ENCODE measurements at regions not wholly inside any gene's neighbourhood (a gene's known extent, or its start where the extent isn't known, plus 50 kb on each side); places are given as distances from the start of the nearest gene placed in this dataset.
"Not testable (repeated sequence)": the region's sequence is repeated elsewhere in the genome, so short reads cannot be mapped to it uniquely, and the experiment has no call there.

- DNase-seq; intact Hi-C loops (cut with DNase I, micrococcal nuclease); ATAC-seq: not testable (repeated sequence)
Measured at GRCh38 chr1:101504106-101504505, 267.3 kb downstream of the S1PR1 start.

GRCh38 chr1:101505240-101505639 is 268.4 kb downstream of the S1PR1 start:
- intact Hi-C loops (cut with DNase I, micrococcal nuclease); DNase-seq; ATAC-seq: not testable (repeated sequence)

GRCh38 chr1:101506541-101507164 is 269.8 kb downstream of the S1PR1 start:
- peak in 1 of 2 donors; percentile 7 for DNase-seq
- intact Hi-C loops (cut with DNase I, micrococcal nuclease): no loop called here
- peak; percentile 56 for ATAC-seq

GRCh38 chr1:101507547-101507971 is 270.7 kb downstream of the S1PR1 start:
- intact Hi-C loops (cut with DNase I, micrococcal nuclease): no loop called here
- DNase-seq (no peak), ATAC-seq (no peak)

- DNase-seq: no peak
- intact Hi-C loops (cut with DNase I, micrococcal nuclease): no loop called here
- ATAC-seq: no peak
Measured at GRCh38 chr1:101508913-101509312, 272.1 kb downstream of the S1PR1 start.

- intact Hi-C loops (cut with DNase I, micrococcal nuclease): no loop called here
- ATAC-seq (no peak), DNase-seq (no peak)
Measured at GRCh38 chr1:101509370-101509769, 272.6 kb downstream of the S1PR1 start.

GRCh38 chr1:101511202-101511891 is 274.5 kb downstream of the S1PR1 start:
- intact Hi-C loops (cut with DNase I, micrococcal nuclease): no loop called here
- no peak for DNase-seq
- peak; percentile 66 for ATAC-seq

- intact Hi-C loops (cut with DNase I, micrococcal nuclease): no loop called here
- ATAC-seq: peak; percentile 80
- no peak for DNase-seq
Measured at GRCh38 chr1:101520302-101520701, 283.5 kb downstream of the S1PR1 start.

GRCh38 chr1:101522486-101522885 is 285.7 kb downstream of the S1PR1 start:
- intact Hi-C loops (cut with DNase I, micrococcal nuclease): no loop called here
- DNase-seq (no peak), ATAC-seq (no peak)

- ATAC-seq: no peak
- DNase-seq: no peak
- intact Hi-C loops (cut with DNase I, micrococcal nuclease): no loop called here
Measured at GRCh38 chr1:101526813-101527212, 290.0 kb downstream of the S1PR1 start.

- intact Hi-C loops (cut with DNase I, micrococcal nuclease): no loop called here
- no peak for ATAC-seq
- no peak for DNase-seq
Measured at GRCh38 chr1:101532377-101532776, 295.6 kb downstream of the S1PR1 start.

GRCh38 chr1:101540161-101540560 is 303.3 kb downstream of the S1PR1 start:
- intact Hi-C loops (cut with DNase I, micrococcal nuclease): no loop called here
- no peak for ATAC-seq
- no peak for DNase-seq

GRCh38 chr1:101546885-101547284 is 310.1 kb downstream of the S1PR1 start:
- no peak for ATAC-seq
- intact Hi-C loops (cut with DNase I, micrococcal nuclease): no loop called here
- no peak for DNase-seq

GRCh38 chr1:101547357-101547756 is 310.5 kb downstream of the S1PR1 start:
- intact Hi-C loops (cut with DNase I, micrococcal nuclease): no loop called here
- no peak for DNase-seq
- ATAC-seq: no peak

GRCh38 chr1:101548376-101548775 is 311.6 kb downstream of the S1PR1 start:
- no peak for ATAC-seq
- DNase-seq: no peak
- intact Hi-C loops (cut with DNase I, micrococcal nuclease): no loop called here

GRCh38 chr1:101550581-101550980 is 313.8 kb downstream of the S1PR1 start:
- ATAC-seq: no peak
- intact Hi-C loops (cut with DNase I, micrococcal nuclease): no loop called here
- no peak for DNase-seq

- intact Hi-C loops (cut with DNase I, micrococcal nuclease): no loop called here
- DNase-seq (peak in 1 of 2 donors; percentile 29), ATAC-seq (peak; percentile 99)
Measured at GRCh38 chr1:101566883-101567538, 330.2 kb downstream of the S1PR1 start.

- intact Hi-C loops (cut with DNase I, micrococcal nuclease): no loop called here
- peak; percentile 80 for ATAC-seq
- peak in 1 of 2 donors; percentile 61 for DNase-seq
Measured at GRCh38 chr1:101567582-101568189, 330.9 kb downstream of the S1PR1 start.

GRCh38 chr1:101587741-101588140 is 350.9 kb downstream of the S1PR1 start:
- intact Hi-C loops (cut with DNase I, micrococcal nuclease): no loop called here
- DNase-seq: peak; percentile 36 to 56
- peak; percentile 69 for ATAC-seq

- intact Hi-C loops (cut with DNase I, micrococcal nuclease): no loop called here
- DNase-seq: no peak
- no peak for ATAC-seq
Measured at GRCh38 chr1:101588677-101589076, 351.9 kb downstream of the S1PR1 start.
